Spleen (tissue), 11 donors: ENCODE measurements at regions not wholly inside any gene's neighbourhood (a gene's known extent, or its start where the extent isn't known, plus 50 kb on each side); places are given as distances from the start of the nearest gene placed in this dataset.

Experiments used
- DNase-seq: peaks from one replicate; pipeline ENCODE4 v3.0.0-alpha.2; 2020
- H3K27ac ChIP-seq, 8 donors: fragments of 200-600 bp; sonication (generic) in 7 of 8; 1 replicate in 4 of 8; 2 replicates in 4 of 8; pipeline versions ENCODE4 v1.5.0 to v1.8.0; 2016 to 2021; ENCODE audit warnings: inconsistent platforms in 4 of 8, mild to moderate bottlenecking in 4 of 8, moderate library complexity in 1 of 8
- H3K27me3 ChIP-seq, 7 donors: fragments of 200-600 bp; sonication (generic) in 6 of 7; replicated peaks in 1 of 7; 1 replicate in 4 of 7; 2 replicates in 3 of 7; pipeline versions ENCODE4 v1.5.0 to v1.8.0; 2016 to 2021; ENCODE audit warnings: inconsistent platforms in 3 of 7, mild to moderate bottlenecking in 1 of 7
- H3K36me3 ChIP-seq, 6 donors: fragments of 200-600 bp; sonication (generic) in 5 of 6; 1 replicate in 4 of 6; 2 replicates in 2 of 6; pipeline versions ENCODE4 v1.5.0 to v1.8.0; 2016 to 2021; ENCODE audit warnings: inconsistent platforms in 2 of 6
- H3K4me1 ChIP-seq, 6 donors: fragments of 200-600 bp; sonication (generic) in 5 of 6; 1 replicate in 3 of 6; 2 replicates in 3 of 6; pipeline versions ENCODE4 v1.5.0 to v1.8.0; 2016 to 2021; ENCODE audit warnings: inconsistent platforms in 3 of 6
- H3K4me3 ChIP-seq, 8 donors: fragments of 200-600 bp; sonication (generic) in 7 of 8; 1 replicate in 4 of 8; 2 replicates in 4 of 8; pipeline versions ENCODE4 v1.5.0 to v1.8.0; 2016 to 2021; ENCODE audit warnings: inconsistent platforms in 4 of 8, mild to moderate bottlenecking in 4 of 8, moderate library complexity in 2 of 8
- H3K9me3 ChIP-seq, 8 donors: fragments of 200-600 bp; sonication (generic) in 7 of 8; 1 replicate in 4 of 8; 2 replicates in 4 of 8; pipeline versions ENCODE4 v1.5.0 to v1.8.0; 2016 to 2021; ENCODE audit warnings: inconsistent platforms in 4 of 8
- CTCF ChIP-seq, 11 experiments: fragments of 200-600 bp in 7 of 11; fragments of 450-650 bp in 4 of 11; sonication (generic) in 4 of 11; IDR thresholded peaks in 8 of 11; conservative IDR thresholded peaks in 3 of 11; 1 replicate in 7 of 11; 2 replicates in 4 of 11; pipeline versions ENCODE4 v1.4.0 to v1.8.0; 2016 to 2021; ENCODE audit warnings: antibody characterized with exemption in 11 of 11, inconsistent platforms in 4 of 11, mild to moderate bottlenecking in 1 of 11
- POLR2A ChIP-seq, 3 donors: fragments of 450-650 bp; IDR thresholded peaks; one replicate each; pipeline ENCODE4 v1.5.1; 2017; ENCODE audit warnings: antibody characterized with exemption in 3 of 3, mild to moderate bottlenecking in 1 of 3
- POLR2AphosphoS5 ChIP-seq, 3 donors: sonication (generic); formaldehyde crosslinking; IDR thresholded peaks; one replicate each; pipeline ENCODE4 v1.5.1; 2017; ENCODE audit warnings: antibody characterized with exemption in 3 of 3
- WGBS, 5 donors: extraction: QIAGEN DNeasy Blood & Tissue Kit in 3 of 5; methylation state at CpG; one replicate each; pipeline versions ENCODE4 v1.1.5 to v1.1.7; 2013 to 2018; 5-methylcytosine and 5-hydroxymethylcytosine counted together
- intact Hi-C: fragments of 100-400 bp; cut with DNase I; formaldehyde crosslinking; loops from one replicate; pipeline ENCODE4 v1.15.0; 2023; ENCODE audit warnings: low total_unique reads
- donor health status: healthy with polysubstance abuse.
- donor health status: DM: no; HTN: no; CAD: no; lungs with moderate emphysema.
- donor health status: DM: no; HTN: no; CAD: no.
- donor health status: Bipolar disorder and iron deficiency.
- donor health status: healthy.
- donor health status: DM: no; HTN: no; CAD: no.
- donor health status: DM: yes; HTN: yes; CAD: no.

- Histone ChIP-seq H3K4me1 (no peaks in the 10 kb centered on the region), H3K9me3 (no peaks in the 10 kb centered on the region), H3K27me3 (no peaks in the 10 kb centered on the region), H3K4me3 (no peak overlapping the region), H3K36me3 (no peaks in the 10 kb centered on the region), H3K27ac (no peak overlapping the region)
- TF ChIP-seq POLR2AphosphoS5 (IDR thresholded peaks at IDR 0.05) (no peak), CTCF (IDR thresholded peaks at IDR 0.05 in 8 of 11, conservative IDR thresholded peaks at IDR 0.05 in 3 of 11) (no peak), POLR2A (IDR thresholded peaks at IDR 0.05) (no peak)
- intact Hi-C loops: no loop called here
- no peak for DNase-seq
- 92 to 98% (median 94%) methylated on average over 3 of the region's 3 CpGs for WGBS, 5 donors
Measured at GRCh38 chr6:82063574-82063973, 184.0 kb downstream of the IBTK start.

GRCh38 chr6:82062219-82062618, 185.3 kb downstream of the IBTK start:
- no peak overlapping the region for H3K27ac ChIP-seq
- intact Hi-C loops: no loop called here
- H3K9me3 ChIP-seq: no peaks in the 10 kb centered on the region
- no peak for DNase-seq
- no peaks in the 10 kb centered on the region for H3K27me3 ChIP-seq
- no peaks in the 10 kb centered on the region for H3K4me1 ChIP-seq
- TF ChIP-seq POLR2A (IDR thresholded peaks at IDR 0.05) (no peak), POLR2AphosphoS5 (IDR thresholded peaks at IDR 0.05) (no peak), CTCF (IDR thresholded peaks at IDR 0.05 in 8 of 11, conservative IDR thresholded peaks at IDR 0.05 in 3 of 11) (no peak)
- H3K36me3 ChIP-seq: no peaks in the 10 kb centered on the region
- WGBS, 5 donors: 69 to 78% (median 73%) methylated on average over 7 of the region's 7 CpGs
- H3K4me3 ChIP-seq: no peak overlapping the region

GRCh38 chr6:82057846-82058554, 189.5 kb downstream of the IBTK start:
- 68 to 81% (median 71%) methylated on average over 5 of the region's 5 CpGs for WGBS, 5 donors
- no peaks in the 10 kb centered on the region for H3K27me3 ChIP-seq
- H3K4me1 ChIP-seq: no peaks in the 10 kb centered on the region
- H3K4me3 ChIP-seq: no peak overlapping the region
- no peak for DNase-seq
- TF ChIP-seq POLR2AphosphoS5 (IDR thresholded peaks at IDR 0.05) (no peak), CTCF (IDR thresholded peaks at IDR 0.05 in 8 of 11, conservative IDR thresholded peaks at IDR 0.05 in 3 of 11) (no peak), POLR2A (IDR thresholded peaks at IDR 0.05) (no peak)
- H3K36me3 ChIP-seq: no peaks in the 10 kb centered on the region
- H3K9me3 ChIP-seq: no peaks in the 10 kb centered on the region
- intact Hi-C loops: no loop called here
- no peak overlapping the region for H3K27ac ChIP-seq

DNA sequence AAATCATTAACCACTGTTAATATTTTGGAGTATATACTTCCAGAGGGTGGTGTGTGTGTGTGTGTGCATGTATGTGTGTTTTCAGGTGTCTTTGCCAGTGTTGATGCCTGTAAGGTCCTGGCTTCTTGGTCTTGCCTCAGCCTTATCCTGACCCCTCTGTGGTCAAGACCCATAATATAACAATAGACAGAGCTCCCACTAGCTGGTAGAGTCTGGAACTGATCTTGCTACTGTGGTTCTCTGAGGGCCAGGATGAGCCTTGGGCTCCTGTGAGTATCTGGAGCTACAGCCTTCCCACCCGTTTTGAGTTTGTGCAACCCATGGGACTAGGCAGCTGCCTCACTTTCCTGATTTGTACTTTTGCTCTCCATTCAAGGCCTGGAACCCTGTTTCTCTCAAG, 191.0 kb downstream of the IBTK start:
- Histone ChIP-seq H3K4me3 (no peak overlapping the region), H3K9me3 (no peaks in the 10 kb centered on the region), H3K27ac (no peak overlapping the region), H3K36me3 (no peaks in the 10 kb centered on the region), H3K27me3 (no peaks in the 10 kb centered on the region), H3K4me1 (no peaks in the 10 kb centered on the region)
- TF ChIP-seq POLR2A (IDR thresholded peaks at IDR 0.05) (no peak), CTCF (IDR thresholded peaks at IDR 0.05 in 8 of 11, conservative IDR thresholded peaks at IDR 0.05 in 3 of 11) (no peak), POLR2AphosphoS5 (IDR thresholded peaks at IDR 0.05) (no peak)
- intact Hi-C loops: no loop called here
- 83 to 100% (median 91%) methylated on average over 1 of the region's 1 CpG for WGBS, 5 donors
- no peak for DNase-seq
